ENCODE measurements at regions not wholly inside any gene's neighbourhood (a gene's known extent, or its start where the extent isn't known, plus 50 kb on each side); places are given as distances from the start of the nearest gene placed in this dataset.

DNA sequence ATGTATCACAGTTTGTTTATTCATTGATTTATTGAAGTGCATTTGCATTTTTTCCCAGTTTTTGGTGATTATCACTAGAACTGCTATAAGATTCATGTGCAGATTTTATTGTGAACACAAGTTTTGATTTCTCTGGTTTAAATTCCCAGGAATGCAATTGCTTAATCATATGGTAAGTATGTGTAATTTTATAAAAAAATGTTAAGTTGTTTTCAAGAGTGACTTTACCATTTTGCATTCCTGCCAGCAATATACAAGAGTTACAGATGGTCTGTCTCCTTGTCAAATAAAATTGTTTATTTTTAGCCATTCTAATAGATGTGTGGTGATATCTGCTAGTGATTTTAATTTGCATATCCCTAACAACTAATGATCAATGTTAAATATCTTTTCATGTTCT is 127.3 kb upstream of the APP start (continued):
- TF ChIP-seq, protein P1, sequence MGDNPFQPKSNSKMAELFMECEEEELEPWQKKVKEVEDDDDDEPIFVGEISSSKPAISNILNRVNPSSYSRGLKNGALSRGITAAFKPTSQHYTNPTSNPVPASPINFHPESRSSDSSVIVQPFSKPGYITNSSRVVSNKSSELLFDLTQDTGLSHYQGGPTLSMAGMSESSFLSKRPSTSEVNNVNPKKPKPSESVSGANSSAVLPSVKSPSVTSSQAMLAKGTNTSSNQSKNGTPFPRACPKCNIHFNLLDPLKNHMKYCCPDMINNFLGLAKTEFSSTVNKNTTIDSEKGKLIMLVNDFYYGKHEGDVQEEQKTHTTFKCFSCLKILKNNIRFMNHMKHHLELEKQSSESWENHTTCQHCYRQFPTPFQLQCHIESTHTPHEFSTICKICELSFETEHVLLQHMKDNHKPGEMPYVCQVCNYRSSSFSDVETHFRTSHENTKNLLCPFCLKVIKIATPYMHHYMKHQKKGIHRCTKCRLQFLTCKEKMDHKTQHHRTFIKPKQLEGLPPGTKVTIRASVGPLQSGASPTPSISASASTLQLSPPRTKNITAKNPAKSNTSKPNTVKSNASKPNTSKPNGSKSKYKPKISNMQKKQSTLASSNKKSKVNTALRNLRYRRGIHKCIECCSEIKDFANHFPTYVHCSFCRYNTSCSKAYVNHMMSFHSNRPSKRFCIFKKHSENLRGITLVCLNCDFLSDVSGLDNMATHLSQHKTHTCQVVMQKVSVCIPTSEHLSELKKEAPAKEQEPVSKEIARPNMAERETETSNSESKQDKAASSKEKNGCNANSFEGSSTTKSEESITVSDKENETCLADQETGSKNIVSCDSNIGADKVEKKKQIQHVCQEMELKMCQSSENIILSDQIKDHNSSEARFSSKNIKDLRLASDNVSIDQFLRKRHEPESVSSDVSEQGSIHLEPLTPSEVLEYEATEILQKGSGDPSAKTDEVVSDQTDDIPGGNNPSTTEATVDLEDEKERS (tag by site-specific recombination; IDR thresholded peaks at IDR 0.05) = no peak
- TF ChIP-seq, protein P2, sequence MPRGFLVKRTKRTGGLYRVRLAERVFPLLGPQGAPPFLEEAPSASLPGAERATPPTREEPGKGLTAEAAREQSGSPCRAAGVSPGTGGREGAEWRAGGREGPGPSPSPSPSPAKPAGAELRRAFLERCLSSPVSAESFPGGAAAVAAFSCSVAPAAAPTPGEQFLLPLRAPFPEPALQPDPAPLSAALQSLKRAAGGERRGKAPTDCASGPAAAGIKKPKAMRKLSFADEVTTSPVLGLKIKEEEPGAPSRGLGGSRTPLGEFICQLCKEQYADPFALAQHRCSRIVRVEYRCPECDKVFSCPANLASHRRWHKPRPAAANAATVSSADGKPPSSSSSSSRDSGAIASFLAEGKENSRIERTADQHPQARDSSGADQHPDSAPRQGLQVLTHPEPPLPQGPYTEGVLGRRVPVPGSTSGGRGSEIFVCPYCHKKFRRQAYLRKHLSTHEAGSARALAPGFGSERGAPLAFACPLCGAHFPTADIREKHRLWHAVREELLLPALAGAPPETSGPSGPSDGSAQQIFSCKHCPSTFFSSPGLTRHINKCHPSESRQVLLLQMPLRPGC (tag by site-specific recombination; IDR thresholded peaks at IDR 0.05) = no peak
- TF ChIP-seq ZNF549 (tag by site-specific recombination; IDR thresholded peaks at IDR 0.05) (no peak), ZNF76 (tag by site-specific recombination; IDR thresholded peaks at IDR 0.05; ENCODE audit: borderline replicate concordance, low read depth) (no peak)
- TF ChIP-seq, protein P3, sequence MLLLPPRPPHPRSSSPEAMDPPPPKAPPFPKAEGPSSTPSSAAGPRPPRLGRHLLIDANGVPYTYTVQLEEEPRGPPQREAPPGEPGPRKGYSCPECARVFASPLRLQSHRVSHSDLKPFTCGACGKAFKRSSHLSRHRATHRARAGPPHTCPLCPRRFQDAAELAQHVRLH (tag by site-specific recombination; IDR thresholded peaks at IDR 0.05) = no peak

DNA sequence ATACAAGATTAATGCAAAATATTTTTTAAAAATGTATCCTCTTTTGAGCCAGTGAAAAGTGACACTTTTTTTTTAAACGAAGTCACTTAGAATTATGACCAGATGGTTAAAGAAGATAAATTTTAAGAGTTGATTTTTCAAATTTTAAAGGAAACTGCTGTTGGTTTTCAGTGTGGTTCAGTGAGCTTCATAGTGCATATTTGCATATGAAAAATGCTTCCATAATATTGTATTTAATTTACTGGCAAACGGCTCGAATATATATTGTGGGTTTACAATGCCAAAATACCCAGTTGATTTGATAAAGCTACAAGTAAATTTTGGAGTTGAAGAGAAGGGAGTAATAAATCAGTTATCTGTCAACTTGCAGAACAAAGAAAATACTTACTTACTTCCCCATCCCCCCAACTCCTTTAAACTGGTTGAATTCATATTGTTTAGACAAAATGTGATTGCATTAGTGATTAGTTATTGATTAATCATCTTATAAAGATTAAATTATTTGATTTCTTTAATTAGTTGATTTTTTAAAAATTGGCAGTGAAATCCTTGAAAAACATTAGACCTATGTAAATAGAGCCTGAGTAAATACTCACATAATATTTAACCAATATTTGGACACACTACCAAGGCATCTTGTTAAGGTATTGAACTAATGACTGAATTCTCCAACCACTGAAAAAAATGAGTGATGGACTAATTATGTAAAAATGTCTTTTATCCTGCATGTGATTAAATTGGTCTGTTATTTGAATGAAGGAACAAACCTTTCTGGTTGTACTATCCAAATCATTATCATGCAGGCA is 122.8 kb upstream of the APP start:
- TF ChIP-seq TRIM28 (IDR thresholded peaks at IDR 0.05; ENCODE audit: borderline replicate concordance, low read length) = no peak
- TF ChIP-seq, protein P4, sequence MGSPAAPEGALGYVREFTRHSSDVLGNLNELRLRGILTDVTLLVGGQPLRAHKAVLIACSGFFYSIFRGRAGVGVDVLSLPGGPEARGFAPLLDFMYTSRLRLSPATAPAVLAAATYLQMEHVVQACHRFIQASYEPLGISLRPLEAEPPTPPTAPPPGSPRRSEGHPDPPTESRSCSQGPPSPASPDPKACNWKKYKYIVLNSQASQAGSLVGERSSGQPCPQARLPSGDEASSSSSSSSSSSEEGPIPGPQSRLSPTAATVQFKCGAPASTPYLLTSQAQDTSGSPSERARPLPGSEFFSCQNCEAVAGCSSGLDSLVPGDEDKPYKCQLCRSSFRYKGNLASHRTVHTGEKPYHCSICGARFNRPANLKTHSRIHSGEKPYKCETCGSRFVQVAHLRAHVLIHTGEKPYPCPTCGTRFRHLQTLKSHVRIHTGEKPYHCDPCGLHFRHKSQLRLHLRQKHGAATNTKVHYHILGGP (tag by site-specific recombination; IDR thresholded peaks at IDR 0.05) = no peak
- TF ChIP-seq, protein P5, sequence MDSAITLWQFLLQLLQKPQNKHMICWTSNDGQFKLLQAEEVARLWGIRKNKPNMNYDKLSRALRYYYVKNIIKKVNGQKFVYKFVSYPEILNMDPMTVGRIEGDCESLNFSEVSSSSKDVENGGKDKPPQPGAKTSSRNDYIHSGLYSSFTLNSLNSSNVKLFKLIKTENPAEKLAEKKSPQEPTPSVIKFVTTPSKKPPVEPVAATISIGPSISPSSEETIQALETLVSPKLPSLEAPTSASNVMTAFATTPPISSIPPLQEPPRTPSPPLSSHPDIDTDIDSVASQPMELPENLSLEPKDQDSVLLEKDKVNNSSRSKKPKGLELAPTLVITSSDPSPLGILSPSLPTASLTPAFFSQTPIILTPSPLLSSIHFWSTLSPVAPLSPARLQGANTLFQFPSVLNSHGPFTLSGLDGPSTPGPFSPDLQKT (IDR thresholded peaks at IDR 0.05; ENCODE audit: borderline replicate concordance, low read depth, low read length) = no peak
- TF ChIP-seq, protein P6, sequence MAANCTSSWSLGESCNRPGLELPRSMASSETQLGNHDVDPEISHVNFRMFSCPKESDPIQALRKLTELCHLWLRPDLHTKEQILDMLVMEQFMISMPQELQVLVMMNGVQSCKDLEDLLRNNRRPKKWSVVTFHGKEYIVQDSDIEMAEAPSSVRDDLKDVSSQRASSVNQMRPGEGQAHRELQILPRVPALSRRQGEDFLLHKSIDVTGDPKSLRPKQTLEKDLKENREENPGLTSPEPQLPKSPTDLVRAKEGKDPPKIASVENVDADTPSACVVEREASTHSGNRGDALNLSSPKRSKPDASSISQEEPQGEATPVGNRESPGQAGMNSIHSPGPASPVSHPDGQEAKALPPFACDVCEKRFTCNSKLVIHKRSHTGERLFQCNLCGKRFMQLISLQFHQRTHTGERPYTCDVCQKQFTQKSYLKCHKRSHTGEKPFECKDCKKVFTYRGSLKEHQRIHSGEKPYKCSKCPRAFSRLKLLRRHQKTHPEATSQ (tag by site-specific recombination; IDR thresholded peaks at IDR 0.05) = no peak
- no peak for TF ChIP-seq ZNF677 (tag by site-specific recombination; IDR thresholded peaks at IDR 0.05)
- TF ChIP-seq ZNF426 (tag by site-specific recombination; IDR thresholded peaks at IDR 0.05) = no peak
- no peak for TF ChIP-seq ZNF785 (tag by site-specific recombination; IDR thresholded peaks at IDR 0.05)
- CTCF ChIA-PET = interaction anchor here (0.6 to 0.8 kb wide), 3 partner anchors 15 to 423 kb away, joined by 3 to 5 read pairs (median 3); no protein-coding TSS in a partner anchor
- Histone ChIP-seq H3K27ac (ENCODE audit: extremely low read depth, low read depth, low read length) (no peak overlapping the region), H3K36me3 (ENCODE audit: control insufficient read depth in 2 of 2, insufficient read depth in 1 of 2, low read length in 2 of 2) (no peaks in the 10 kb centered on the region), H3K4me1 (ENCODE audit: control insufficient read depth, insufficient read depth, low read length) (no peaks in the 10 kb centered on the region), H3K9me3 (ENCODE audit: control insufficient read depth, insufficient read depth, low read depth, low read length) (no peaks in the 10 kb centered on the region), H3K4me3 (ENCODE audit: low read depth, low read length) (no peak overlapping the region)
- POLR2A ChIA-PET = no interaction called here

DNA sequence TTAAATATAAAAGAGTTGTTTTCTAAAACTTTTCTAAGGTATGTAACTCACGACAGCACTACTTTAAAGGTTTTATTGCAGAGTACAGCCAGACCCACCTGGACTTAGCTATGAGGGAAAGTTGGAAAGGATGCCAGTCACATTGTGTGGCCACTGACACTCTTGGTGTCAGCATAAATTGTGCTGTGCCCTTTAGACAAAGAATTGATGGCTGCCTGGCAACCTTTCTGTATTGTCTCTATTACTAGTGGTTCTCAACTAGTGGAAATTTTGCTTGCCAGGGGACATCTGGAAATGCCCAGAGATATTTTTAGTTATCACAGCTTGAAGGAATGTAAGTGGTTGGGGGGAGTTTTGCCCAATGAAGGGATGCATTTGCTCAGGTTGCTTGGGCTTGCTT is 117.5 kb upstream of the APP start:
- ChIA-PET POLR2A (no interaction called here), CTCF (interaction anchor here (0.9 kb wide), 1 partner anchor 429 kb away, joined by 3 read pairs; no protein-coding TSS in a partner anchor)
- no peak overlapping the region for H3K27ac ChIP-seq (ENCODE audit: extremely low read depth, low read depth, low read length)
- H3K9me3 ChIP-seq (ENCODE audit: control insufficient read depth, insufficient read depth, low read depth, low read length) = no peaks in the 10 kb centered on the region
- no peaks in the 10 kb centered on the region for H3K4me1 ChIP-seq (ENCODE audit: control insufficient read depth, insufficient read depth, low read length)
- no peaks in the 10 kb centered on the region for H3K36me3 ChIP-seq (ENCODE audit: control insufficient read depth in 2 of 2, insufficient read depth in 1 of 2, low read length in 2 of 2)
- TF ChIP-seq ZBTB8A (tag by site-specific recombination; IDR thresholded peaks at IDR 0.05) (no peak), HOXD13 (CRISPR knock-in tag; IDR thresholded peaks at IDR 0.05; ENCODE audit: borderline replicate concordance) (no peak), ZNF670 (tag by site-specific recombination; IDR thresholded peaks at IDR 0.05; ENCODE audit: low read depth) (no peak)
- H3K4me3 ChIP-seq (ENCODE audit: low read depth, low read length) = no peak overlapping the region
